ENCODE measurements at regions not wholly inside any gene's neighbourhood (a gene's known extent, or its start where the extent isn't known, plus 50 kb on each side); places are given as distances from the start of the nearest gene placed in this dataset.
"Not testable (repeated sequence)": the region's sequence is repeated elsewhere in the genome, so short reads cannot be mapped to it uniquely, and the experiment has no call there.

DNA sequence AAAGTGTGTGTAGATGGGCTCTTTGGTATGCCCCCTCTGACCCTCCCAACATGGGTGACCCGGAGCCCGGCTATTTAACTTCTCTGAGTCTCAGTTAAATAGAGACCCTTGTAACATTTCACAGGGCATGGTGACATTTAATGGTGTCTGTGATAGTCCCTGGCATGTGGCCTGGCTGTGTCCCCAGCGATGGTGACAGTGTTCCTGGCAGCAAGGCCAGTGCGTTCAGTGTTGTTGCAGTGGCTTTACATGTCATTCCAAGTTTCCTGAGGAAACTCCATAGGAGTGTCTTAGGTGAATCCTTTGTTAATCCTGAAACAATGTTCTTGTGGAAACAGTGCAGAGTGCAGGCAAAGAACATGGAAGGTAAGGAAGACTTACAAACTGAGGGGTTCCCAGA, 137.0 kb downstream of the RAMP3 start:
- Histone ChIP-seq H3K27ac (no peak overlapping the region), H3K9me3 (replicated peaks) (no peaks in the 10 kb centered on the region), H3K36me3 (no peaks in the 10 kb centered on the region), H3K4me1 (no peaks in the 10 kb centered on the region), H3K27me3 (no peaks in the 10 kb centered on the region; the same call in 1 of the 2 replicates), H3K4me3 (no peak overlapping the region)
- DNase-seq, result no peak

DNA sequence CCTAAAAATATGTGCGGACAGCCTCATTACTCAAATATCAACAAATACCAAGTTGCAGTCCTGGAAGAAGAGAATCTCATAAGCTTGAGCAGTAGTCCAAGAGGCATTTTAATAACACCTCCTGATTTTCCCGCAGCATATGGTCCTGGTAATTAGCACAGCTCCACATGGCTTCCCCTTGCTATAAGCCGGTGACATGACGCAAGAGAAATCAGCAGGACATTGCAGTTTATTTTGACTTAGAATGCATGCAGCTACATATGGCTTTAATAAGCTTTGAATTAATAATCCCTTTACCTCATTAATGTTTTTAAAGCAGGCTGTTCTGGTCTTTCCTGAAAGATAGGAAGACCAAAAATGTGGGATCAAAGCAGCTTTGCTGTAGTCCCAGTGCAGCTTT, 137.6 kb downstream of the RAMP3 start:
- Histone ChIP-seq H3K27ac (no peak overlapping the region), H3K4me3 (no peak overlapping the region), H3K27me3 (no peaks in the 10 kb centered on the region; the same call in 1 of the 2 replicates), H3K36me3 (no peaks in the 10 kb centered on the region), H3K4me1 (no peaks in the 10 kb centered on the region), H3K9me3 (replicated peaks) (no peaks in the 10 kb centered on the region)
- DNase-seq, result no peak

DNA sequence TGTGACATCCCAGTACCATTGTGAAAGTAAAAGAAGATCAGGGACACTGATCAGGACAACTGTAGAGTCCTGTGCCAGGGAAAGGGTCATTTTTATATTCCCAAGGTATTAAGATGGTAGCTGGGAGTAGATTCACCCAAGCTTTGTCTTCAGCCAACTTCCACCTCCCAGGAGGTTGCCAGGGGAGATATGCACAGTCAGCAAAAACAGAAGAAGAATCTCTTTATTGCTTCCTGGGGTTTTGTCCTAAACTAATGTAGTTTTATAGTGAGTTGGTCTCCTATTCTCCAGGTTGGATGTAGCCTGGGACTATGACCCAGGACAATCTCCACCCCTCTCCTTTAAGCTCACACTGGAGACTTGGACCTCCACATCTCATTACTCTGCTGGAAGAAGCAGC, 139.2 kb downstream of the RAMP3 start:
- H3K4me3 ChIP-seq, result no peak overlapping the region
- H3K9me3 ChIP-seq (replicated peaks), result no peaks in the 10 kb centered on the region
- no peak overlapping the region for H3K27ac ChIP-seq
- no peak for DNase-seq
- H3K36me3 ChIP-seq, result no peaks in the 10 kb centered on the region
- no peaks in the 10 kb centered on the region for H3K4me1 ChIP-seq
- no peaks in the 10 kb centered on the region for H3K27me3 ChIP-seq

GRCh38 chr7:45306752-45307305, 149.2 kb downstream of the RAMP3 start:
- no peaks in the 10 kb centered on the region for H3K9me3 ChIP-seq (replicated peaks)
- H3K27ac ChIP-seq, result no peak overlapping the region
- no peaks in the 10 kb centered on the region for H3K36me3 ChIP-seq
- DNase-seq, result no peak
- no peaks in the 10 kb centered on the region for H3K4me1 ChIP-seq
- no peak overlapping the region for H3K4me3 ChIP-seq
- no peaks in the 10 kb centered on the region for H3K27me3 ChIP-seq

DNA sequence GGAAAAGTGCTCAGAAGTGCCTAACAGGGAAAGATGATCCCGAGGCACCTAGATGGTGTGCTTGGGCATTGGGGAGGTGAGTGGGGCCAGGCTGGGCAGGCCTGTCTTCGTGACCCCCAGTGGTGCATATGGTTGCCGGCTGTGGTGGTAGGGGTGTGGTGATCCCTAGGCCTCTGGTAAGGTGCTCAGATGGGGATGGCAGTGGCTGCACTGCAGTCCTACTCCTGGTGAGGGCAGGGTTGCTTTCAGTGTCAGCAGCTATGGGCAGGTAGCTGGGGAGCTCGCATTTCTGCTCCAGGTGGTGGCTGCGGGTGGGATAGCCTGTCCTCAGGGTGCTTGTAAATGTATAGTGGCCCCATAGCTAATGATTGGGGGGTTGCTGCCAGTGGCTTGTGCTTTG, 154.0 kb downstream of the RAMP3 start:
- no peak overlapping the region for H3K4me3 ChIP-seq
- H3K36me3 ChIP-seq, result no peaks in the 10 kb centered on the region
- H3K4me1 ChIP-seq, result no peaks in the 10 kb centered on the region
- H3K27ac ChIP-seq, result no peak overlapping the region
- no peak for DNase-seq
- no peaks in the 10 kb centered on the region for H3K27me3 ChIP-seq
- H3K9me3 ChIP-seq (replicated peaks), result no peaks in the 10 kb centered on the region

DNA sequence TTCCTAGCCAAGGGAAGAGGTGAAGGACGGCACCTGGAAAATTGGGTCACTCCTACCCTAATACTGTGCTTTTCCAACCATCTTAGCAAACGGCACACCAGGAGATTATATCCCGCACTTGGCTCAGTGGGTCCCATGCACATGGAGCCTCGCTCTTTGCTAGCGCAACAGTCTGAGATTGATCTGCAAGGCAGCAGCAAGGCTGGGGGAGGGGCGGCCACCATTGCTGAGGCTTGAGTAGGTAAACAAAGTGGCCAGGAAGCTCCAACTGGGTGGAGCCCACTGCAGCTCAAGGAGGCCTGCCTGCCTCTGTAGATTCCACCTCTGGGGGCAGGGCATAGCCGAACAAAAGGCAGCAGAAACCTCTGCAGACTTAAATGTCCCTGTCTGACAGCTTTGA, 157.9 kb downstream of the RAMP3 start:
- not testable (repeated sequence) for H3K27me3 ChIP-seq; H3K4me3 ChIP-seq; H3K36me3 ChIP-seq; H3K27ac ChIP-seq; H3K9me3 ChIP-seq (replicated peaks); DNase-seq; H3K4me1 ChIP-seq

DNA sequence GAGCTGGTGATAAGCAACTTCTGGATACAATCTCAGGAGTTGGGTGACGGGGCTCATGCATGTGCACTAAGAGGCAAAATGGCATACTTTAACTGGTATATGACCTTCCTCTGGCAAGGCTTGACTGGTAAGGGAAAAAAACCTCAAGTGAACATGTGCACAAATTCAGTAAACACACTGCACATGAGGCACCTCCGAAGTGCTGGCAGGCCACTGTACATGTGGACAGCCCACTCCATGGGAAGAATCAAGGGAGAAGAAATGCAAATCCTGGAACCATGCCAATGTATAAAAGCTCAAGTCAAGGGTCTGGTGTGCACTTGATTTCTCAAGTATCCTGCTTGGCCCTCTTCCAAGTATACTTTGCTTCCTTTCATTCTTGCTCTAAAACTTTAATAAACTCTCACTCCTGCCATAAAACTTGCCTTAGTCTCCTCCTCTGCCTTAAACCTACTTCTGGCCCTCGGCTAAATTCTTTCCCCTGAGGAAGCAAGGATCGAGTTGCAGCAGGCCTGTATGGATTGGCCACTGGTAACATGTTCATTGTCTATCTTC, 167.2 kb downstream of the RAMP3 start:
- H3K27ac ChIP-seq, result no peak overlapping the region
- no peaks in the 10 kb centered on the region for H3K4me1 ChIP-seq
- no peak overlapping the region for H3K4me3 ChIP-seq
- H3K36me3 ChIP-seq, result no peaks in the 10 kb centered on the region
- H3K9me3 ChIP-seq (replicated peaks), result no peaks in the 10 kb centered on the region
- H3K27me3 ChIP-seq, result no peaks in the 10 kb centered on the region
- DNase-seq, result peak in 1 of 2 experiments; percentile 6

DNA sequence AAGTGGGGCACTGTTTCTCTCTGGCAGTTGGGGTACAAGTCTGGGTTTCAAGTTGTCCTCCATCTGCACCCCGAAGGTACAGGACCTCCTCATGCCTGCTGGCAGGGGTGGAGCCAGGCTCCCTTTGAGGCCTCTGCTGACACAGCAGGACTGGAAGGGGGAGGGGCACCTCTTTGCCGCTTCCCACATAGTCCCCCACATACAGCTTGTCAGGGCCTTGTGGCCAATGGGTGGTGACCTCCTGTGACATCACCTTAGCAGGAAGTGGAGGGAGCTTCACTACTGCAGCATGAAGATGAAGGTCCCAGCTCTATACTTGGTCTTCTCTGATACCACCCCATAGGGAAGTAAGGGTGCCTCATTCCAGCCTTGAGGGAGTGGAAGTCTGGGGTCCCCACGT, 167.8 kb downstream of the RAMP3 start:
- no peak overlapping the region for H3K27ac ChIP-seq

DNA sequence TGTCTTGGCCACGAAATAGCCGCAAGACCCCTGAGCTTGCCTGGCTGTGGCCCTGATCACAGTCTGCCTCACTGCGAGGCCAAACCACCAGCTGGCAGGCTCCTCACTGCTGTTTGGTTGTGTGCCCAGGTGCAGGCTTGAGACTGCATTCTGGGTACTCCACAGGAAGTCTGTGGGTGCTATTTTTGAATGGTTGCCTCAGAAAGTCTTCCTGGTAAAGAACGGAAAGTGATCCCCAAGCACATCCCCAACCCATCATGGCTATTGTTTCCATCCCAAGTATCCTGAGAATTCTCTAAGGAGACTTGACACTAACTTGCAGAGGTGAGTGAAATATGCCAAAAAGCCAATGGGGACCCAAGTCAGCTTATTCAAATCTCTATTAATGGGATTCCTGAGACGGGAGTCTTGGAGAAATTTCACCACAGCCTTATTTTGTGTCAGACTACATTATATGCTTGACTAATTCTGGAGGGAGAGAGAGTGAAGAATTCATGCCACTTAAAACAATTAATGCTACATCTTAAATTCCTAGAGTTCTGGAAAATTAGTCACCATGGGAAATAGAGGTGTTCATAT, 170.9 kb downstream of the RAMP3 start:
- no peak for DNase-seq
- H3K27ac ChIP-seq, result no peak overlapping the region
- H3K36me3 ChIP-seq, result no peaks in the 10 kb centered on the region
- H3K4me3 ChIP-seq, result no peak overlapping the region
- H3K27me3 ChIP-seq, result no peaks in the 10 kb centered on the region
- H3K9me3 ChIP-seq (replicated peaks), result no peaks in the 10 kb centered on the region
- H3K4me1 ChIP-seq, result no peaks in the 10 kb centered on the region

More for the DNA sequence above, 167.8 kb downstream of the RAMP3 start:
- DNase-seq, result no peak
- H3K36me3 ChIP-seq, result no peaks in the 10 kb centered on the region
- no peak overlapping the region for H3K4me3 ChIP-seq
- H3K9me3 ChIP-seq (replicated peaks), result no peaks in the 10 kb centered on the region
- H3K27me3 ChIP-seq, result no peaks in the 10 kb centered on the region
- no peaks in the 10 kb centered on the region for H3K4me1 ChIP-seq

DNA sequence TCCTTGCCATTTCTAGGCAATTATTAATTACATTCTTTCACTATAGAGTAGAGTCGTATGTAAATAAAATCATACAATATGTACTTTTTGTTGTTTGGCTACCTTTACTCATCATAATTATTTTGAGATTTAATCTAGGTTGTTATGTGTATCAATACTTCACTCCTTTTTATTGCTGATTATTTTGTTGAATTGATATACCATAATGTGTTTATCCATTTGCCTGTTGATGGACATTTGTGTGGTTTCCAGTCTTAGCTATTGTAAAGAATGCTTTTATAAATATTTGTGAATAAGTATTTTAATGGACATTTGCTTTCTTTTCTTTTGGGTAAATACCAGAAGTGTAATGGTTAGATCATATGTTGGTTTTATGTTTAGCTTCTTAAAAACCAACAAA, 174.0 kb downstream of the RAMP3 start:
- Histone ChIP-seq H3K4me1 (no peaks in the 10 kb centered on the region), H3K4me3 (no peak overlapping the region), H3K27me3 (no peaks in the 10 kb centered on the region), H3K36me3 (no peaks in the 10 kb centered on the region), H3K9me3 (replicated peaks) (no peaks in the 10 kb centered on the region), H3K27ac (no peak overlapping the region)
- no peak for DNase-seq

DNA sequence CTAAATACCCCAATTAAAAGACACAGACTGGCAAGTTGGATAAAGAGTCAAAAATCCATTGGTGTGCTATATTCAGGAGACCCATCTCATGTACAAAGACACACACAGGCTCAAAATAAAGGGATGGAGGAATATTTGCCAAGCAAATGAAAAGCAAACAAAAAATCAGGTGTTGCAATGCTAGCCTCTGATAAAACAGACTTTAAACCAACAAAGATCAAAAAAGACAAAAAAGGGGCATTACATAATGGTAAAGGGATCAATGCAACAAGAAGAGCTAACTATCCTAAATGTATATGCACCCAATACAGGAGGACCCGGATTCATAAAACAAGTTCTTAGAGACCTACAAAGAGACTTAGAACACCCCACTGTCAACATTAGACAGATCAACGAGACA, 177.4 kb downstream of the RAMP3 start:
- not testable (repeated sequence) for DNase-seq; H3K9me3 ChIP-seq (replicated peaks); H3K36me3 ChIP-seq; H3K4me3 ChIP-seq; H3K4me1 ChIP-seq; H3K27me3 ChIP-seq; H3K27ac ChIP-seq

DNA sequence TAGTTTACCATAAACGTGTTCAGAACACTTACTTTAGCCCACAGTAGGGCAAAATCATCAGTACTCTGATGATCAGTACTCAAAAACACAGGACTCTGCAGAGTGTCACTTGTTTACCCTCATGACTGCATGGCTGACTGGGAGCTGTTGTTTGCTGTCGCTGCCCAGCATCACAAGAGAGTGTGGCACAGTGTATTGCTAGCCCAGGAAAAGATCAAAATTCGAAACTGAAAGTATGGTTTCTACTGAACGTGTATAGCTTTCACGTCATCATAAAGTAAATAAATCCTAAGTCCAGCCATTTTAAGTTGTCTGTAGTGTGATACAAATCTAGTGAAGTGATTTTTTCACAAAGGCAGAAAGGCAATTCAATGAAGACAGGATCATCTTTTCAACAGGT, 184.6 kb downstream of the RAMP3 start:
- Histone ChIP-seq H3K36me3 (no peaks in the 10 kb centered on the region), H3K4me3 (no peak overlapping the region), H3K27ac (no peak overlapping the region), H3K4me1 (no peaks in the 10 kb centered on the region), H3K9me3 (replicated peaks) (no peaks in the 10 kb centered on the region), H3K27me3 (no peaks in the 10 kb centered on the region; the same call in 1 of the 2 replicates)
- DNase-seq, result no peak

GRCh38 chr7:45343746-45344145, 186.2 kb downstream of the RAMP3 start:
- Histone ChIP-seq H3K4me1 (no peaks in the 10 kb centered on the region), H3K27me3 (no peaks in the 10 kb centered on the region; the same call in 1 of the 2 replicates), H3K4me3 (no peak overlapping the region), H3K36me3 (no peaks in the 10 kb centered on the region), H3K27ac (no peak overlapping the region), H3K9me3 (replicated peaks) (no peaks in the 10 kb centered on the region)
- no peak for DNase-seq

- DNase-seq, result peak in 1 of 2 experiments; percentile 25
- no peaks in the 10 kb centered on the region for H3K36me3 ChIP-seq
- H3K4me1 ChIP-seq, result no peaks in the 10 kb centered on the region
- H3K27me3 ChIP-seq, result no peaks in the 10 kb centered on the region
- H3K9me3 ChIP-seq (replicated peaks), result no peaks in the 10 kb centered on the region
- no peak overlapping the region for H3K27ac ChIP-seq
- H3K4me3 ChIP-seq, result no peak overlapping the region
These were observed 190.2 kb downstream of the RAMP3 start for GRCh38 chr7:45347804-45348203.

- H3K4me1 ChIP-seq, result no peaks in the 10 kb centered on the region
- no peak overlapping the region for H3K4me3 ChIP-seq
- H3K27ac ChIP-seq, result no peak overlapping the region
- no peak for DNase-seq
- H3K36me3 ChIP-seq, result no peaks in the 10 kb centered on the region
- no peaks in the 10 kb centered on the region for H3K27me3 ChIP-seq
- H3K9me3 ChIP-seq (replicated peaks), result no peaks in the 10 kb centered on the region
These were observed 191.5 kb downstream of the RAMP3 start for GRCh38 chr7:45349090-45349489.

GRCh38 chr7:45350896-45351295, 193.3 kb downstream of the RAMP3 start:
- Histone ChIP-seq H3K36me3 (no peaks in the 10 kb centered on the region), H3K9me3 (replicated peaks) (no peaks in the 10 kb centered on the region), H3K27ac (no peak overlapping the region), H3K4me1 (no peaks in the 10 kb centered on the region), H3K4me3 (no peak overlapping the region), H3K27me3 (no peaks in the 10 kb centered on the region)
- no peak for DNase-seq

Data from SJCRH30 (cell line).